LHCN-M2 (cell line): ENCODE measurements at regions not wholly inside any gene's neighbourhood (a gene's known extent, or its start where the extent isn't known, plus 50 kb on each side); places are given as distances from the start of the nearest gene placed in this dataset.
"Not testable (repeated sequence)": the region's sequence is repeated elsewhere in the genome, so short reads cannot be mapped to it uniquely, and the experiment has no call there.

ENCODE experiments used
- DNase-seq: peaks from one replicate; pipeline ENCODE4 v3.0.0-alpha.2; 2012; ENCODE audit warnings: low read depth

- not testable (repeated sequence) for DNase-seq
These were observed 53.0 kb upstream of the C1QTNF3 start for GRCh38 chr5:34096033-34096432.

DNA sequence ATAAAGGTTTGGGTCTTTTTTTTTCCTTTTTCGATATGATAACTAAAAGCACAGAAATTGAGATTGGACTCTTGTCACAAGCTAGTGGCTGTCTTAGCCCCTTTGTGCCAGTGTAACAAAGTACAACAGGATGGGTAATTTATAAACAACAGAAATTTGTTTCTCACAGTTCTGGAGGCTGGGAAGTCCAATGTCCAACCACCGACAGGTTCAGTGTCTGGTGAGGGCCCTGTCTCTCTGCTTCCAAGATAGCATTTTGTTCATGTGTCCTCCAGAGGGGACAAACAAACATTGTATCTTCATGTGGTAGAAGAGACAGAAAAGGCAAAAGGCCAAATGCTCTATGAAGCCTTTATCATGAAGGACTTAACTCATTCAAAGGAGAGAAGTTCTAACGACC, 56.9 kb upstream of the C1QTNF3 start:
- not testable (repeated sequence) for DNase-seq

- DNase-seq: not testable (repeated sequence)
These were observed 58.6 kb upstream of the C1QTNF3 start for GRCh38 chr5:34101567-34101966.

DNA sequence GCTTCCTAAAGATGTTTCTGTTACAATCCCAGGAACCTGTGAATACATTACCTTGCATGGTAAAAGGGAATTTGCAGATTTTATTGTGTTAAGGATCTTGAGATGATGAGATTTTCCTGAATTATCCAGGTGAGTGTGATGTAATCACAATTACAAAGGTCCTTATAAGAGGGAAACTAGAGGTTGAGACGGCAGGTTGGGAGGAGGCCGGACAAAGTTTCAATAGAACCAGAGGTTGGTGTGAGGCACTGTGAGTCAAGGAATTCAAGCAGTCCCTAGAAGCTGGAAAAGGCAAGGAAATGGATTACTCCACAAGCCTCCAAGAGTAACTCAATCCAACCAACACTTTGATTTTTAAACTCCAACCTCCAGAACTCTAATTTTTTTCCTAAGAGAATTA, 65.9 kb upstream of the C1QTNF3 start:
- not testable (repeated sequence) for DNase-seq

DNA sequence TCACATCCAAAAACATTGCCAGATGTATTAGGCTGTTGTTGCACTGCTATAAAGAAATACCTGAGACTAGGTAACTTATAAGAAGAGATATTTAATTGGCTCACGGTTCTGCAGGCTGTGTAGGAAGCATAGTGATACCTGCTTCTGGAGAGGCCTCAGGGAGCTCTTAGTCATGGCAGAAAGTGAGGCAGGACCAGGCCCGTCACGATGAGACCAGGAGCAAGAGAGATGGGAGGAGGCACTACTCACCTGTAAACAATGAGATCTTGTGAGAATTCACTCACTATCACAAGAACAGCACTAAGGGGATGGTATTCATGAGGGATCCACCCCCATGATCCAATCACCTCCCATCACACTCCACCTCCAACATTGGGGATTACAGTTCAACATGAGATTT, 81.3 kb upstream of the C1QTNF3 start:
- DNase-seq: not testable (repeated sequence)

DNA sequence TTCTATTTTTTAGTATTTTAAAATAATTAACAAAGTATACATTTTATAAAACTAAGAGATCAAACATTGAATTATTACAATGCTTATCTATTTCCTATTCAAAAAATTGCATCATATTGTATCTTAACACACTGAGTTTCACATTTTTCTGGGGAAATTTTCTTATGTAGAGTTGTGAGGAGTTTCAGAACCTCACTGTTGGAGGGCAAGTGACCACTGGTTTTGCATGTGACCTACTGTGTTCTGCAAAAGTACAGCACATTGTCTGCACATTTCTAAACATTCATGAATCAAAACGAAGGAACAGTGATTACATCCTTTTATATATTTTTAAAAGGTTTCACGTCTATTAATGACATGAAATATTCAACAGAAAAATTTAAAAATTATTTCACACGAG, 82.3 kb upstream of the C1QTNF3 start:
- DNase-seq: not testable (repeated sequence)

GRCh38 chr5:34126741-34127140, 83.7 kb upstream of the C1QTNF3 start:
- not testable (repeated sequence) for DNase-seq

DNA sequence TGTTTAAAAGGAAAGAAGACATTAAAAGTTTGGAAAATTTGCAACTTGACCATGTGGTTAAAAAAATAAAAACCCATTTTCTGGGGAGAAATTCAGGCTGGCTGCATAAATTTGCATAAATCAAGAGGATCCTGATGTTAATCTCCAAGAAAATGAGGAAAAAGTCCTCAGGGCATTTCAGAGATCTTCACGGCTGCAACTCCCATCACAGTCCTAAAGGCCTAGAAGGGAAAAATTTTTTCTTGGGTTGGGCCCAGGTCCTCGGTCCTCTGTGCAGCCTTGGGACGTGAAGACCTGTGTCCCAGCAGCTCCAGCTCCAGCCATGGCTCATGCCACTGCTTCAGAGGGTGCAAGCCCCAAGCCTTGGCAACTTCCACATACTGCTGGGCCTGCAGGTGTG, 84.8 kb upstream of the C1QTNF3 start:
- DNase-seq: not testable (repeated sequence)

DNA sequence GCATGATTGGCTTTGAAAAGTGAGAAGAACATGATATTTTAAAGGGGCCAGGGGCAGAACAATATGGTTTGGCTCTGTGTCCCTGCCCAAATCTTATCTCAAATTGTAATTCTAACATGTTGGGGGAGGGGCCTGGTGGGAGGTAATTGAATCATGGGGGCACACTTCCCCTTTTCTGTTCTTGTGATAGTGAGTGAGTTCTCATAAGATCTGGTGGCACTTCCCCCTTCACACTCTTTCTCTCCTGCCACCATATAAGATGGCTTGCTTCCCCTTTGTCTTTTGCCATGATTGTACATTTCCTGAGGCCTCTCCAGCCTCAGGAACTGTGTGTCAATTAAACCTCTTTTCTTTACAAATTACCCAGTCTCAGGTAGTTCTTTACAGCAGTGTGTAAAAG, 85.9 kb upstream of the C1QTNF3 start:
- DNase-seq: not testable (repeated sequence)

DNA sequence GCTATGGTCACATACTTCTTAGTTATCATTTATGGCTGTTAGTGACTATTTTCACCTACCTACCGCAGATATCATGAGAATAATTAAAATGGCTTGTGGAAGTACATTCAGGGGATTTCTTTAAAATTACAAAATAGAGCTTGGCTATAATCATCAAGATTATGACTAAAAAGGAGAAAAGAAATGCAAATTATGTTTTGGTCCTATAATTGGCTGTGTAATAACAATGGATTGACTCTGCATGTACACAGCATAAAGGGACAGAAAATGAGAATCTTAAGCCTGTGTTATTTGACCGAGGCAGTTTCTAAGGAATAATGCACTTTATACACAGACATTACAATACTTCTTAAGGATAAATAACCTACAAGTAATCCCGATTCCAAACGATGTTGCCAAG, 112.0 kb upstream of the C1QTNF3 start:
- DNase-seq: not testable (repeated sequence)

- DNase-seq: not testable (repeated sequence)
These were observed 113.8 kb upstream of the C1QTNF3 start for GRCh38 chr5:34156703-34157414.

- DNase-seq: peak; percentile 9
These were observed 117.9 kb upstream of the C1QTNF3 start for GRCh38 chr5:34160904-34161303.

DNA sequence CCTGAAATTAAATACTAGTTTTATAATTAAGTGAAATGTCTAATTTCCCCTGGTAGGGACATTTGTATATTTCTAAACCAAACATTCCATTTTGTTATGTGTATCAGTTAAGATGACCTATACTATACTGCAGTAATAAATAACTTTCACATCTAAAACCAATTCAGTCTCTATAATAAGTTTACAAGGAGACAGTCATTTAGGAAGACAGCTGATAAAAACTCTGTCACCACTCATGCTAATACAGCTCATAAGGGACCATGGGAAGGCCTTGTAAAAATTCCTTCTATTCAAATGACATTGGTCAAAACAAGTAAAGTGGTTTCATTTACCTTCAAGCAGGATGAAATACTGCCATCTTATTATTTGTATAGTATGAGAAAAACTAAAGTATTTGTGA, 128.4 kb upstream of the C1QTNF3 start:
- DNase-seq: not testable (repeated sequence)

GRCh38 chr5:34179453-34180190, 136.6 kb upstream of the C1QTNF3 start:
- not testable (repeated sequence) for DNase-seq

DNA sequence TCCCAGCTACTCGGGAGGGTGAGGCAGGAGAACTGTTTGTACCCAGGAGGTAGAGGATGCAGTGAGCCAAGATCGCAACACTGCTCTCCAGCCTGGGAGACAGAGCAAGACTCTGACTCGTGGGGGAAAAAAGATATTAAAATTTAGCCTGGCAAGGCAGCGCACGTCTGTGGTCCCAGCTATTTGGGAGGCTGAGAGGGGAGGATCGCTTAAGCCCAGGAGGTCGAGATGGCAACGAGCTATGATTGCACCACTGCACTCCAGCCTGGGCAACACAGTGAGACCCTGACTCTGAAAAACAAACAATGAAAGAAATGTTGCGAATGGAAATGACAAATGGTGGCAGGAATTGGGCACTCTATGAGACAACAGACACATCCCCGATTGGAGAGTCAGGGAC, 137.2 kb upstream of the C1QTNF3 start:
- DNase-seq: not testable (repeated sequence)

- DNase-seq: not testable (repeated sequence)
These were observed 138.1 kb upstream of the C1QTNF3 start for GRCh38 chr5:34180940-34181614.

DNA sequence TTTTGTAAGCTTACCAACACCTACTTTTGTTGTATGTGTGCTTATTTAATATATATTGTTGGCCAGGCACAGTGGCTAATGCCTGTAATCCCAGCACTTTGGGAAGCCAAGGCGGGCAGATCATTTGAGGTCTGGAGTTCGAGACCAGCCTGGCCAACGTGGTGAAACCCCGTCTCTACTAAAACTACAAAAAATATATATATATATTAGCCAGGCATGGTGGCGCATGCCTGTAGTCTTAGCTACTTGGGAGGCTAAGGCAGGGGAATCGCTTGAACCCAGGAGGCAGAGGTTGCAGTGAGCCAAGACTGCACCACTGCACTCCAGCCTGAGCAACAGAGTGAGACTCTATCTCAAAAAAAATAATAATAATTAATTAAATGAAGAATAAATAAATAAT, 142.0 kb upstream of the C1QTNF3 start:
- not testable (repeated sequence) for DNase-seq

GRCh38 chr5:34185572-34185971, 142.6 kb upstream of the C1QTNF3 start:
- DNase-seq: not testable (repeated sequence)

- not testable (repeated sequence) for DNase-seq
These were observed 143.1 kb upstream of the C1QTNF3 start for GRCh38 chr5:34186108-34186507.

DNA sequence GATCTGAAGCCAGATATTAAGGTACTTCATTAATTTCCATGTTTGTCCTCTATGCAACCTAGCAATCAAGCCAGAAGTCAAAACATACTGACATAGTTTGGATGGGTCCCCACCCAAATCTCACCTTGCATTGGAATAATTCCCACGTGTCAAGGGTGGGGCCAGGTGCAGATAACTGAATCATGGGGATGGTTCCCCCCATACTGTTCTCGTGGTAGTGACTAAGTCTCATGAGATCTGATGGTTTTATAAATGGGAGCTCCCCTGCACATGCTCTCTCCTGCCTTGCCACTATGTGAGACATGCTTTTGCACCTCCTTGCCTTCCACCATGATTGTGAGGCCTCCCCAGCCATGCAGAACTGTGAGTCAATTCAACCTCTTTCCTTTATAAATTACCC, 143.9 kb upstream of the C1QTNF3 start:
- DNase-seq: not testable (repeated sequence)

GRCh38 chr5:34187441-34187840, 144.4 kb upstream of the C1QTNF3 start:
- not testable (repeated sequence) for DNase-seq
